ENCODE measurements at regions not wholly inside any gene's neighbourhood (a gene's known extent, or its start where the extent isn't known, plus 50 kb on each side); places are given as distances from the start of the nearest gene placed in this dataset.
"Not testable (repeated sequence)": the region's sequence is repeated elsewhere in the genome, so short reads cannot be mapped to it uniquely, and the experiment has no call there.

DNA sequence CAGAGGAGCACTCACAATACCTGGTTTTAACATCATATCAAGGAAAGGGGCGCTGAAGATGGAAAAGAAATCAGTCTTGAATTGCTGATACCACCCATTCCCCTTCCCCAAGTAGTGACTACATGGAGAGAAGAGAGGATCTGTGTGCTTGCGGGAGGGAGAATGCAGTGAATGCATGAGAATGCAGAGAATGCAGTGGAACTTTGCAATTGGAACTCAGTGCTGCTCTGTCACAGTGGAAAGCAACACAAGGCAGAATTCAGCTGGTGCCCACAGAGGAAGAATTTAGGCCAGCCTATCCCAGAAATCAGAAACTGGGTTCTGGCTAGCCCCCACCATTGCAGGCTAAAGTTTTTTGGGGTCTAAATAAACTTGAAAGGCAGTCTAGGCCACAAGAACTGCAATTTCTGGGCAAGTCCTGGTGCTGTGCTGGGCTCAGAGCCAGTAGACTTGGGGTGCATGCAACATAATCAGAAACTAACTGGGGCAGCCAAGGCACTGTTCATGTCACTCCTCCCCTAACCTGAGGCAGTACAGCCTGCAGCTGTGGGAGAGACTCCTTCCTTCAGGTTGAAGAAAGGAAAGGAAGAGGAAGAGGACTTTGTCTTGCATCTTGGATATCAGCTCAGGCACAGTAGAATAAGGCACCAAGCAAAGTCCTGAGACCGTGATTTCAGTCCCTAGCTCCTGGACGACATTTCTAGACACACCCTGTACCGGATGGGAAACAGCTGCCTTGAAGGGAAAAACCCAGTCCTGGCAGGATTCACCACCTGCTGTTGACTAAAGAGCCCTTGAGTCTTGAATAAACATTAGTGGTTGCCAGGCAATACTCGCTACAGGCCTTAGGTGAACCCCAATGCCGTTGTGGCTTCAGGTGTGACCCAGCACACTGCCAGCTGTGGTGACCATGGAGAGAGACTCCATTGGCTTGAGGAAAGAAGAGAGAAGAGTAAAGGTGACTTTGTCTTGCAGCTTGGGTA, 329.3 kb downstream of the TBL1XR1 start:
- no peak for DNase-seq

DNA sequence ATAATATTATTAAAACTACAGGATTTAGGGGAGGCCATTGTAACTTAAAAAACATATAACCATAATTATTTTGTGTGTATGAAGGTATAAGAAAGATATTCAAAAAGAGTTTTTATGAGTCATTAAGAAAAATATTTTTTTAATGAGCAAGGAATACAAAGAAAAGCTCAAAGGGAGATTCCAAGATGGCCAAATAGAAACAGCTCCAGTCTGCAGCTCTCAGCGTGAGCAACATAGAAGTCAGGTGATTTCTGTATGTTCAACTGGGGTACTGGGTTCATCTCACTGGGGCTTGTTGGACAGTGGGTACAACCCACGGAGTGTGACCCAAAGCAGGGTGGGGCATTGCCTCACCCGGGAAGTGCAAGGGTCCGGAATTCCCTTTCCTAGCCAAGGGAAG, 336.1 kb downstream of the TBL1XR1 start:
- no peak for DNase-seq

DNA sequence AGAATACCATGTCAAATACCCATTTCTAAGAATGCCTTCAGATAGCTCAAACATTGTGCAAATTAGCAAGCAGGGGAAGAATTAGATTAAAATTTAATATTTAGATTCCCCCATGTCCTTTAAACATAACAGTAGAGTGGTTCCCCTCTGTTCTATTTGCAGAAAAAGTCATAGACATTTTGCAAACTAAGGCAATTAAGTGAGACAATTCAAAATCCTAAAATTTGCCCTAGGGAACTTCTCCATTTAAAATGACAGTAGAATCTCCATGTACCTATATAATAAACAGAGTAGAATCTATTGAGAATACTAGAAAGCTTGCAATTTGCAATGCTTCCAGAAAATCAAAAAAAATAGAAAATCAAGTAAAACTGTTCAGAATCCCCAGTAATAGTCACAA, 340.6 kb downstream of the TBL1XR1 start:
- DNase-seq, result no peak

DNA sequence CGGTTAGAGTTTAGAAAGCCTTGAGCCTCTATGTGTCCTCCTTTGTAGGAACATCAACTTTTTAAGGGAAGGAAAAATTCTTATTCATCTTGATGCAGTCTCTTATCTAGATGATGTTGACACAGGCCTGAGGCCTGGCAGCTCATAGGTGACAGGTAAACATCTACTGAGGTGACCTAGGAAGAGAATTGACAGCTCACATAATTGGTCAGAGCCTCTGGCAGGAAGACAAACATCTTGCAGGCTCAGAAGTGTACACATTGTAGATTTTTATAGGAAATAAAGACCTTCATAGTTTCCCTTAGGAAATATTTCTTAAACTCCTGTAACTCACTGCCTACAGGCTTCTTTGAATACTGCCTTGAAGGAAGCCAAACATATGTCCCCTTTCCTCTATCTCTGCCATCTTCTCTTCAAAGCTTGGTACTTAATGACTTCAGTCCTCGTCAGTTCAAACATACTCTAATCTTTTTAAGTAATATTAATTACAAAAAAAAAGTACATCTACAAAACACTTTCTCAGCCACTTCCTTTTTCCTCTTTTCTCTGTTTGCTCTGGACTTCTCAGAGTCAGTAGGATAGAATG, 341.3 kb downstream of the TBL1XR1 start:
- DNase-seq, result no peak

DNA sequence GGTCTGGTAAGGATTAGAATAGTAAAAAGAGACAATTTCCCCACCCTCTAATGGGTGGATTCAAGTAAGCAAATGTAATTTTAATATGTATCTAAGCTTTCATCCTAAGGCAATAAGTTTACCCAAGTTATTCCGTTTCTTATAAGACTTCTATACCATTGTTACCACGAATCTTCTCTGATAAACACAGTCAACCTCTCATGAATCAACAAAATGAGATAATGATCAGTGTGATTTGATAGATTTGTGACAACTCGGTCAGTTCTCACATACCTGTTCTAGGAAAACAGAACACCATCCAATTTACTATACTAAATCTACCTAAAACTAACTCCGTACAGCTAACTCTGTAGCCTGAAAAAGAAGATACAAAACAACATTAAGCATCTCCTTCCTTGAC, 342.1 kb downstream of the TBL1XR1 start:
- DNase-seq, result no peak

DNA sequence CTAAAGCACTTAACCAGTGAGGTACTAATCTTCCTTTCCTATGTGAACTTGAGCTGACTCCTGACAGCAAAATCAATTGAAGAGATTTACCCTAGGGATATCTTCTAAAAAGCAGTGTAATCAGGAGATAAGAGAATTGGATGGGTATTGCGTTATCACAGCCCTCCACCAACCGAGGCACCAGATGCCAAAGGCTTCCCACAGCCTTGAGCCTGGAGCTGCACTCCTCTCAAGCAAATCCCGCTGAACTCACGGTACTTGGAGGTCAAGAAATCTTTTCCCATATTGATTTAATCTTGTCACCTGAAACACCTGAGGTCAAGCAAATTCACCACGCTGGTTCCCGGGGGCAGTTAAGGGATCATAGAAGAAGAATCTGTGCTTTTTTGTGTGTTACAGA, 346.8 kb downstream of the TBL1XR1 start:
- no peak for DNase-seq

DNA sequence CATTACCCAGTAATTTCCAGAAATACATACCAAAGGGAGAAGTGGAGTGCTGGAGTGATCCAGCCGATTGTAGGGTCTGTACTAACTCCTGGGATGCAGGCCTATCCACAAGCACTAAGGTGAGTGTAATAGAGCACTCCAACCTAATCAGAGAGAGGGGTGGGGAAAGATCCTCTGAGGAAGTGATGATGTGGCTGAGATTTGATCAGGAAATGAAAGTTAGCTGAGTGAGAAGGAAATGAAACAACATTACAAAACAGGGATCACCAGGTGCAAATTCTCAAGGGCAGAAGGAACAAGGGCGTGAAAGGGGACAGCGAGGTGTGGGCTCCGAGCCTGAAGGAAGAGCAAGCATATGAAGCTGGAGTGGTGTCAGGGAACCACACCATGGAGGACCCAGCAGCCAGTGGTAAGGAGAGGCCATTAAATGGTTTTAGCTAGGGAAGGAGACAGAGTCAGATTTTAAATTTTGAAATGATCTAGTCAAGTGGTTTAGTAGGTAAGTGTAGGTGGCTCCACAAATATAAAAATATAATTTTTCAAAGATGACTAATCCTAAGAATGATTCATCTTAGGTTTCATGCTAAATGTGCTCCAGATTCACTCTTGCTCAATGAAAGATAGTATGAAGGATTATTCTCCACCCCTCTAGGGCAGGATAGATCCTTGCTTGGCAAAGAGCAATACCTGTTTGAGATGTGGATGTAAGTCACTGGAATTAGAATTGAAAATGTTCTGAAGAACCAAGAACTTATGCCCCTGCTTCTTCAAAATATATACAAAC, 348.7 kb downstream of the TBL1XR1 start:
- DNase-seq, result no peak

DNA sequence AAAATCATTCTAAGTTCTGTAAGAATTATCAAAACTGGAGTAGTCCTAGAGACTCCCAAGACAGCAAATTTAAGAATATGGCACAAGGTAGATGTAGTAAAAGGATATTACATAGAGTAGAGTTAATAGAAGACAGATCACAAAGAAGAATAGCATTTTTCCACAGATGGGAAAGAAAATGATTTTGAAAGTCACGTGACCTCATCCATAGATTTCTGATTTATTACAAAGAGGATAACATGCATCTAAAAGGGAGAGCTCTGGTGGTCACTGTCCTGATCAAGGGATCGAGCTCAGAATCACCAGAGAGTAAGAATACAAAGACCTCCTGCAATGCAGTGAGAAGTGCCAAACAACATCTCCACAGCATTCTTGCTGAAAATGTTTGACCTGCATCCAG, 354.4 kb downstream of the TBL1XR1 start:
- DNase-seq, result no peak

DNA sequence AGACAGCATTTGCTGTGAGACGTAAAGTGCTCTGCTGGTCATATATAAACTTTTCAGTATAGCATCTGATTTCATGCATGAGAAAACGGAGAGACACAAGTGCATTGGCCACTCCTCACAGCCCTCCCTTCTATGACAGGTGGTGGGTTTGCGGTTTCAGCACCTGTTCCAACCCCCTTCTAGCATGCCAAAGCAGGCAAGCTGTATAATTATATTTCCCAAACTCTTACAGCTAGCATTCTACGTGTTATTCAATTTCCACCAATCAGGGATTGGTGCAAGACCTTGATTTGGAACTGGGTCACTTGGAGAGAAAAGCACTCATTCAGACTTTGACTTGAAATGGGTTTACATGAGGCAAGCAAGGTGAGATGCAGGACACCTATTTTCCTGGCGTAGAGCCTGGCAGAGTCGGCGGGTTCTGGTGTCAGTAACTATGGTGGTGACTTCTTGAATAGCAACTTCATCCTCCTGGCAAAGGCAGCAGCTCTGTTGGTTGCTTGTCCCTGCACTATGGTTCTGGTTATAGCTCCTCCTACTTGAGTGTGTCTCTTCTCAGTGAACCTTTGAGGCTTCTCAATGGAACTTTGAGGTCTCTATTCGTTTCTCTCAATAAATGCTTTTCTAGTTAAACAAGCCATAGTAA, 356.5 kb downstream of the TBL1XR1 start:
- DNase-seq, result no peak

DNA sequence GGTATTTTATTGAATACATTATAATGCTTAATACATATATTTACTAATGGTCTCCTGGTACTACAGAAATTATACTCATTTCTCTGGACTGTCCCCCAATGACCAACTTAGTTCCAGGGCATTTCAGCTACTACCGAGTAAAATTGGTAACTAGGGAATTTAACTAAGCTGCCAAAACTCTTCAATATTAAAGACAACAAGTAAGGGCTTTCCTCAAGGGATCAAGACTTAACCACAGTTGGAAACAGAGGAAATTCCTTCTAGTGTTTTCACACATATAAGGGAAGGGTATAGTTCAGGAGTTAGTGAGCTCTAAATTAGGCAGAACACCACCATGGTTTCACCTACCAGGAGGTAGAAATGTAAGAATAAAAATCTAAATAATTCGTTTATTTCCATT, 357.4 kb downstream of the TBL1XR1 start:
- DNase-seq, result no peak

DNA sequence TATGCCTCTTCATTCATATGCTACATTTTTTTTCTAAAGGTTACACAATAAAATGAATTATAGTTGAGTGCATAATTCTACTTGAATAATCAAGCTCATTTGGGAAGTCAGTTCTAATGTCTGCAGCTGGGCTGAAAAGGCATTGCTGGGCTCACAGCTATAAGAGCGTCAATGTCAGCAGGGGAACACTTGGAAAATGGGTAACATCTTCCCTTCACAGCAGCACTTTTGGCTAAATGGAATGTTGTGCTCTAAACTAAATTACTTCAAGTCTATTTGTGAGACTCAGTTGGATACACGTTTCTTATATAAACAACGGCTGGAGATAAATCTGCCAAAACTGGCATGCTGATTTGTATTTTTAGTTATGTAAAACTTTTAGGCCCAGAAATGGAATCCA, 357.8 kb downstream of the TBL1XR1 start:
- no peak for DNase-seq

DNA sequence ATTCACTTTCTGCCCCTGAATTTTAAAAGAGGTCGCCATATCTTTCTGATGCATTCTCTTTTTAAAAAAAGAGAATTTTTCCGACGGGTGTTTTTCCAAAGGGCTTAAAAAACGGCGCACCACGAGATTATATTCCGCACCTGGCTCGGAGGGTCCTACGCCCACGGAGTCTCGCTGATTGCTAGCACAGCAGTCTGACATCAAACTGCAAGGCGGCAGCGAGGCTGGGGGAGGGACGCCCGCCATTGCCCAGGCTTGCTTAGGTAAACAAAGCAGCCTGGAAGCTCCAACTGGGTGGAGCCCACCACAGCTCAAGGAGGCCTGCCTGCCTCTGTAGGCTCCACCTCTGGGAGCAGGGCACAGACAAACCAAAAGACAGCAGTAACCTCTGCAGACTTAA, 370.0 kb downstream of the TBL1XR1 start:
- not testable (repeated sequence) for DNase-seq

DNA sequence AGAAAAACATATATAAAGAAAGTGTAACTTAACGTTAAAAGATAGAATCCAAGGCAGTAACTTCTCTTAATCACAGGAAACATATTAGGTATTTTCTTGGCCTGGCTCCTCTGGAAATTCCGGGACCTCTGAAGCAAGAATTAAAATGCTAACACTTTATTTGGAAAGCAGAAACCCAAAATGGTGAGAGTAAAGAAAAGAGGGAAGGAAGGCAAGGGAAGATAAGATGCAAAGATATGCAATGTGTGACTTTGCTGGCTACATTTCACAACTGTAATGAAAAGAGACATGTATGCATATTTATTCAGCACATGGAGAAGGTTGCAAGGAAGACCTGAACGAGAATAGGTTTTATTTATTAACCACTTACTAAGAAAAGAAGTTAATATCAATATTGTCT, 372.5 kb downstream of the TBL1XR1 start:
- DNase-seq, result no peak

DNA sequence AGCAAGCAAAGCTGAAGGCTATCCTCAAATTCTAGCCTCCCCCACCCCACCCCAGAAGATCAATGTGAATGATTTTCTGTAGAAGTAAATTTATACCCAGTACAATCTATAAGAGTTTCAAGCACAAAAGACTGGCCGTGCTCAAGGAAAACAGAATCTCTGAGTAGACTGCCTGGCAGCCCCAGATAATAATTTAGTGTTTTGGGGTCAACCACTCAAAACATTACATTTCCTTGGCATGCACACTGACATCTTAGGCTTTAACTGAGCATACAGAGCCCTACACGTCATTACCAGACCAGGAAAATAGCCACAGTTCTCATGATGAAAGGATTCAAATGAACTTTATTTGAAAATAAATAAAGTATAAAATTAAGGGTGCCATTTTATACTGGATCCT, 376.5 kb downstream of the TBL1XR1 start:
- DNase-seq, result no peak

DNA sequence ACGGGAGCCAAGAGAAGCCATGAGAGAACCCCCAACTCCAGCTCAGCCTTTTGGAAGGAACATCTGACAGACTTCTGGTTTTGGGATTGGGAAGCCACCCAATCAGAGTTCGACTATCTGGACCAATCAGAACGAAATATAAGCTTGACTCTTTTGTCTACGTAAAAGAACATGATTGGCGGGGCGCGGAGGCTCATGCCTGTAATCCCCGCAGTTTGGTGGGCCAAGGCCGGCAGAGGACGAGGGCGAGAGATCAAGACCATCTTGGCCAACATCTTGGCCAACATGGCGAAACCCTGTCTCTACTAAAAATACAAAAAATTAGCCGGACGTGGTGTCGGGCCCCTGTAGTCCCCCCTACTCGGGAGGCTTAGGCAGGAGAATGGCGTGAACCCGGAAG, 380.3 kb downstream of the TBL1XR1 start:
- no peak for DNase-seq

DNA sequence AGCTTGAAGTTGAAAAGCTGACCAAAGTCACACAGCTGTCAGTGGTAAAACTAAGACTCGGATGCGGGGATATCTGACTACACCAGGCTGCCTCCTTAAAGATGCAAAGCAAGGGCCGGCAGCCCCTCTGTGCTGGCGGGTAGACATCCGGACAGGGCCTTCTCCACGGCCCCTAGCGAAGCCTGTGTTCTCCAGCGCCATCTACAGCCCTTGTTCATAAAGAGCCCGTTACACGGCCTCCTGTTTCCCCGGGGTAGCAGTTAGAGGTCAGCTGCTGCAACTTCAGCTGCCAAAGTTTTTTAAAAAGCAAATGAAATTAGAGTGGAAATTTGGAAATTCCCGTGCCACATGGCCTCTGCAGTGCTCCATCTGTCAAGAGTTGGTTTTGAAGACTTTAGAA, 383.0 kb downstream of the TBL1XR1 start:
- DNase-seq, result peak; percentile 9

DNA sequence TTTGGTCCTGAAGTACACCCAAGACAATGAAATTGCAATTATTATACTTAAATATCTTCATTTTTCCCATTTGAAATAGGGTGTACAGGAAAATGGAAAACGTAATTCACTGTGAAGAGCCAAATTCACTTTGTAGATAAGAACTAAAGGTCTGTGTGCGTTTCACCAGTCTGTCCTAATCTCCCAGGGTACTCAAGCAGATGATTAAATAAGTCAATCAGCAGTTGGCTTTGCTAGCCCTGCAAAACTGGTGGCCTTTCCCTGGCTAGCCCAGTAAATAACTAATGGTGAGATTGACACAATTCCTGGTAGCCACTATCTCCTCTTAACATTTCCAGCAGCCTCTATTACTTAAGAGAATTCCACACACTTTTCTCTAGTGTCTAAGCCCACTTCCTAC, 389.3 kb downstream of the TBL1XR1 start:
- no peak for DNase-seq

DNA sequence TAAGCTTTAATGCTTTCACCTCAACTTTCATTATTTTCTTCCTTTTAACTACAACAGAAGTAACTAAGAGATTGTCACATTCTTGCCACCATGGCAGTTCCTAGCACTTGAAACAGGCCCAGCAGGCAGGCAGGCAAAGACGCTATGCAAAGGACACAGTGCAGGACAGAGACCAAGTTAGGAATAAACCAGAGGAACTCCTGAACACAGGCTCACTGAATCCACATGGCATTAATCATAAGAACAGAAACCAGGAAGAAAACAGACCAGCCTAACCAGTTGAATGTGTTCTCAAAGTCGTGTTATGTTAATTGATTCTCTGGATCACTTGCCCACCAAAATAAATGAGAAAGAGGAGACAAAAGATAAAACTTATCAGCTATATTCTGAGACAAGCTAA, 397.6 kb downstream of the TBL1XR1 start:
- DNase-seq, result no peak

DNA sequence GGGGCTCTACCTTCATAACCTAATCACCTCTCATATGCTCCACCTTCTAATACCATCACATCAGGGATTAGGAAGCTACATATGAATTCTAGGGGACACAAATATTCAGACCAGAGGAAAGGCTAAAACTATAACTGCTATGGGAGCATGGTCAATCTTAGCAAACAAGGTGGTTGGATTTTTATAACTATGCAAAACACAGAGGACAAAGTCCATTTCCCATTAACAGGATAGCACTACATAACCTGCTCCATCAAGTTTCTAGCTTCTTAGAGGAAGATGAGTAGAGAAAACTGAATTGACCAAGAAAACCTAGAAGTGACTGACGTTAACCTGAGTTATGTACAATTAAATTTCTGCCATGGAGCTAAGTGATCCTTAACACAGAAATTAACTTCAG, 398.6 kb downstream of the TBL1XR1 start:
- no peak for DNase-seq

DNA sequence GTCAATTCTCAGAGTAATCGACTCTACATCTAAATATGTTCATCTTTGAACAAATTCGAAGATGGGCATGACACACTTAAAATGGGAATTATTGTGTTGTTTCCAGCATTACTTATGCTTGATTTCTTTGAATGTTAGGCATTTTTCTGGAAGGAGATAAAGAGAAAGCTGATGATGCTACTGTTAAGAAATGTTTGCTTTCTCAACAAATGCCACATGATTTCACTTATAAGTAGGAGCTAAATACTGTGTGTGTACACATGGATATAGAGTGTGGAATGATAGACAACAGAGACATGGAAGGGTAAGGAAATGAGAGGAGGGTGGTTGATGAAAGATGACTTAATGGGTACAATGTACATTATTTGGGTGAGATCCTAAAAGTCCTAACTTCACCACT, 400.9 kb downstream of the TBL1XR1 start:
- no peak for DNase-seq

DNA sequence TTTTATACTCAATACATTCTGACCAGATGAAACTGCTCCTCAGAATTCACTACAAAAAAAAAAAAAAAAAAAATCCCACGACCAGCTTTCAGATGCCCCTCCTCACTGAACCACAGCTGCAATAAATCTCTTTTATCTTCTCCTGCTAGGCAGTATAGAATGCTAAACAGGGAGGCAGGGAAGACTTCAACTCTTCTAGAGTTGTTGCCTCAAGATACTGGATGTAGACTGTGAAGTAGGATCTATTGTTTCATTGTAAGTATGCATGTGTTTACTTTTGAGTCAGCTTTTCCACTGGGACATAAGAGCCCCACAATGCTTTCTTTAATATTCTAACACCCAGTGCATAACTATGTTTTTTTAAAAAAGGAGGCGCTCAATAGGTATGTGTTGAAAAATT, 401.4 kb downstream of the TBL1XR1 start:
- no peak for DNase-seq

DNA sequence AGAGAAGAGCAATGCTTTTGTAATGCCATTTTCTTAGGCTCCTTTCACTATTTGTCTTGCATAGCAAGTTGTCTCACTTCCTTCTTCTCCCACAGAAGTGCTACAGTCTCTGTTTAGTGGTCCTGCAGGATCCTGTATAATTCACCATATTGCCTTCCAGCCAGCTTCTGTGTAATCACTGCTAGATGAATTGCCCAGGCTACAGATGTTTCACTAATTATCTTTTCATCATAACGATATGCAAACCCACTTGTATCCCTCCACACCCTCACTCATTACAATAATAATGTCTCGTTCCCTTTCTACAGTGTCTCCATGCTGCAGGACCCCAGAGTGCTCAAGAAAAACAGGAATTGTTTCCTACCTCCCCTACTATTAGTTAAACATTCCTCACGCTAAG, 402.9 kb downstream of the TBL1XR1 start:
- no peak for DNase-seq

DNA sequence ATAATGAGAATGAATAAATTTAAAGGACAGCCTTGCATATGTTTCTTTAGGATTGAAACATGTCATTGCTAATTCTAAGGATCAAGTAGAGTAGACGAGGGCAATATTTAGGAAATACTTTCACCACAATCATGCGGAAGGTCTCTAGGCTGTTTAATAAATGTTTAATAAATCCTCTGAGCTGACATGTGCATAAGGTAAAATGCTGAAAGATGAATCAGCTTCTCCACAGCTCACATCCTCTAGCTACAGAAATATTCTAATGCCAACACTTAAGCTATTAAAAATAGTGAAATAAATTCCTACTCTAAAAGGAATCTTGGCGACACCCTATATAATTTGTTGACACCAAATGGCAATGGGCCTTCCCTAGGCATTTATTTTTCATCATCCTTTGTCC, 407.3 kb downstream of the TBL1XR1 start:
- no peak for DNase-seq
